HG02981 (cell line): ENCODE measurements at regions not wholly inside any gene's neighbourhood (a gene's known extent, or its start where the extent isn't known, plus 50 kb on each side); places are given as distances from the start of the nearest gene placed in this dataset.
"Not testable (repeated sequence)": the region's sequence is repeated elsewhere in the genome, so short reads cannot be mapped to it uniquely, and the experiment has no call there.

ENCODE experiments used
- ATAC-seq: cut with Tn5 transposase; IDR thresholded peaks from one replicate; pipeline ENCODE4 v1.9.1; 2021; ENCODE audit warnings: mild to moderate bottlenecking, moderate library complexity; ENCODE audit not compliant: unreplicated experiment

GRCh38 chr7:112982441-112983063 lies 104.1 kb downstream of the GPR85 start:
- peak; percentile 74 for ATAC-seq

GRCh38 chr7:112981966-112982365 lies 104.7 kb downstream of the GPR85 start:
- peak; percentile 24 for ATAC-seq

- not testable (repeated sequence) for ATAC-seq
These were observed 107.6 kb downstream of the GPR85 start for GRCh38 chr7:112979055-112979454.

GRCh38 chr7:112977244-112977955 lies 109.2 kb downstream of the GPR85 start:
- ATAC-seq: not testable (repeated sequence)

- peak; percentile 77 for ATAC-seq
These were observed 115.9 kb downstream of the GPR85 start for GRCh38 chr7:112970771-112971170.

- ATAC-seq: no peak
These were observed 116.7 kb downstream of the GPR85 start for GRCh38 chr7:112969946-112970345.

GRCh38 chr7:112965506-112965905 lies 121.1 kb downstream of the GPR85 start:
- no peak for ATAC-seq

- ATAC-seq: no peak
These were observed 123.0 kb downstream of the GPR85 start for GRCh38 chr7:112963634-112964033.

- no peak for ATAC-seq
These were observed 123.8 kb downstream of the GPR85 start for GRCh38 chr7:112962815-112963214.

GRCh38 chr7:112959276-112959675 lies 127.4 kb downstream of the GPR85 start:
- ATAC-seq: no peak

GRCh38 chr7:112958775-112959174 lies 127.9 kb downstream of the GPR85 start:
- ATAC-seq: no peak

- no peak for ATAC-seq
These were observed 128.7 kb downstream of the GPR85 start for GRCh38 chr7:112957901-112958300.

GRCh38 chr7:112953031-112953430 lies 133.6 kb downstream of the GPR85 start:
- ATAC-seq: not testable (repeated sequence)

- no peak for ATAC-seq
These were observed 135.6 kb downstream of the GPR85 start for GRCh38 chr7:112951070-112951469.

GRCh38 chr7:112949682-112950081 lies 136.9 kb downstream of the GPR85 start:
- not testable (repeated sequence) for ATAC-seq

- no peak for ATAC-seq
These were observed 140.3 kb downstream of the GPR85 start for GRCh38 chr7:112946350-112946749.

GRCh38 chr7:112945046-112945445 lies 141.6 kb downstream of the GPR85 start:
- ATAC-seq: no peak

GRCh38 chr7:112942981-112943380 lies 143.6 kb downstream of the GPR85 start:
- ATAC-seq: no peak

GRCh38 chr7:112942125-112942524 lies 144.5 kb downstream of the GPR85 start:
- ATAC-seq: not testable (repeated sequence)

GRCh38 chr7:112940314-112940732 lies 146.3 kb downstream of the GPR85 start:
- peak; percentile 44 for ATAC-seq

GRCh38 chr7:112939574-112940313 lies 146.9 kb downstream of the GPR85 start:
- peak; percentile 94 for ATAC-seq
